ENCODE measurements at regions not wholly inside any gene's neighbourhood (a gene's known extent, or its start where the extent isn't known, plus 50 kb on each side); places are given as distances from the start of the nearest gene placed in this dataset.

DNA sequence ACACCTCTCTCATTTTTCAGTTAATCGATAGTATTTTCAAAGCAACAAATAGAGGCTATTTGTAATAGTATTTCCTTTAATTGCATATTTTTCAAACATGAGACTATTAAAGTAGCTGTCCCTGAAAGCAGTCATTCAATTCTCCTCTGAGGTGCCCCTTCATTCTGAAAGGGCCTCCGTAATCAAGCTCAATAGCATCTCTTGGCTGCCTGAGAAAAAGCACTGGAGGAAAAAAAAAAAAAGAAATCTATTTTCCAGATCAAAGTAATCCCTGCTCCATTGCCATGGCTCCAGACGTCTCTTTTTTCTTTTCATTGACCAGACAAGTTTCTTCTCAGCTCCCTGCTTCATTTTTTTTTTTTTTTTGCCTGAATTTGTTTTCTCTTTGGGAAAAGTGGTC, 154.5 kb upstream of the BLID start:
- TF ChIP-seq POLR2A (IDR thresholded peaks at IDR 0.05), result no peak
- TF ChIP-seq, protein P1, sequence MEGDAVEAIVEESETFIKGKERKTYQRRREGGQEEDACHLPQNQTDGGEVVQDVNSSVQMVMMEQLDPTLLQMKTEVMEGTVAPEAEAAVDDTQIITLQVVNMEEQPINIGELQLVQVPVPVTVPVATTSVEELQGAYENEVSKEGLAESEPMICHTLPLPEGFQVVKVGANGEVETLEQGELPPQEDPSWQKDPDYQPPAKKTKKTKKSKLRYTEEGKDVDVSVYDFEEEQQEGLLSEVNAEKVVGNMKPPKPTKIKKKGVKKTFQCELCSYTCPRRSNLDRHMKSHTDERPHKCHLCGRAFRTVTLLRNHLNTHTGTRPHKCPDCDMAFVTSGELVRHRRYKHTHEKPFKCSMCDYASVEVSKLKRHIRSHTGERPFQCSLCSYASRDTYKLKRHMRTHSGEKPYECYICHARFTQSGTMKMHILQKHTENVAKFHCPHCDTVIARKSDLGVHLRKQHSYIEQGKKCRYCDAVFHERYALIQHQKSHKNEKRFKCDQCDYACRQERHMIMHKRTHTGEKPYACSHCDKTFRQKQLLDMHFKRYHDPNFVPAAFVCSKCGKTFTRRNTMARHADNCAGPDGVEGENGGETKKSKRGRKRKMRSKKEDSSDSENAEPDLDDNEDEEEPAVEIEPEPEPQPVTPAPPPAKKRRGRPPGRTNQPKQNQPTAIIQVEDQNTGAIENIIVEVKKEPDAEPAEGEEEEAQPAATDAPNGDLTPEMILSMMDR (IDR thresholded peaks at IDR 0.05), result no peak
- 64 to 71% methylated on average over 3 of the region's 3 CpGs for WGBS, 2 donors
- no peak overlapping the region for H3K4me3 ChIP-seq (ENCODE audit: low read depth, poor library complexity, severe bottlenecking)
- no peak for DNase-seq (ENCODE audit: low spot score in 2 of 2)
- intact Hi-C loops (cut with DNase I; ENCODE audit: low total_unique reads), result loop anchor here (2.0 kb wide), 1 partner anchor 20 kb away; no protein-coding TSS in a partner anchor

DNA sequence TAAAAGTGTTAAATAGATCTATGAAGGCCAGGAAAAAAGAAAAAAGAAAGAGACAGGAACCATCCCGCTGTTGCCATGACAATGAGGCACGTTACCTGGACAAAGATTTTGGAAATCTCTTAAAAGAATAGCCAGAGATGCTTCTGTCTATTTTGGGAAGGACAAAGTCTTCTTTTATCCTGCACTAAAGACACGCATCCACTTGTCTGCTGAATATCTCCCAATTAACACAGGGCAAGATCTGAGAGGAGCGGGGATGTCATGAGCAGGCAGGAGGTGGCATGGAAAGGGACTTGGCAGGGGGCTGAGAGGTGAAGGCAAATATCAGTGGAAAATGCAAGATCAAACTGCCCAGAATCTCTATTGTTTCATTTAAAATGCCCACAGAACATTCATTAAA, 153.8 kb upstream of the BLID start:
- no peak for DNase-seq (ENCODE audit: low spot score in 2 of 2)
- intact Hi-C loops (cut with DNase I; ENCODE audit: low total_unique reads), result loop anchor here (2.0 kb wide), 1 partner anchor 21 kb away; no protein-coding TSS in a partner anchor
- WGBS, 2 donors, result 68 to 77% methylated on average over 4 of the region's 4 CpGs
- no peak overlapping the region for H3K4me3 ChIP-seq (ENCODE audit: low read depth, poor library complexity, severe bottlenecking)
- no peak for TF ChIP-seq POLR2A (IDR thresholded peaks at IDR 0.05)
- TF ChIP-seq, protein P1 (IDR thresholded peaks at IDR 0.05), result no peak

GRCh38 chr11:122268601-122269130, 152.7 kb upstream of the BLID start:
- 86 to 87% methylated on average over 6 of the region's 6 CpGs for WGBS, 2 donors
- DNase-seq (ENCODE audit: low spot score in 2 of 2), result no peak
- intact Hi-C loops (cut with DNase I; ENCODE audit: low total_unique reads), result no loop called here
- no peak overlapping the region for H3K4me3 ChIP-seq (ENCODE audit: low read depth, poor library complexity, severe bottlenecking)
- TF ChIP-seq POLR2A (IDR thresholded peaks at IDR 0.05), result no peak
- TF ChIP-seq, protein P1 (IDR thresholded peaks at IDR 0.05), result no peak

DNA sequence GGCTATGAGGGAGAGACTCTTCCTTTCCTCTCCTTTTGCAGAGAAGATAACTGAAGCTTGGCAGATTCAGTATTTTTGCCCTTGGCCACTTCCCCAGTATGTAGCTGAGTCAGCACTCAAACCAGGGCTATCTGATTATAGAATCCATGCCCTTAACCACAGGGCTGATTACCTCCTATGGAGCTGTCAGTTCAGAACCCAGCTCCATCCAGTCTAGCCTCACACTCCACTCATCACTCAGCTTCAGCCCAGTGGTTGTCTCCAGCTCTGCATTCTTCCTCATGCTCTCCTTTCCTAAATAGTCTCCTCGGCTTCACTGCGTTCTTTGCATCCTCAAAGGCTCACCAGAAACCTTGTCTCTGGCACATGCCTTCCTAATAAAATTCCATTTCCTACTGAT, 151.6 kb upstream of the BLID start:
- no peak for DNase-seq (ENCODE audit: low spot score in 2 of 2)
- no peak overlapping the region for H3K4me3 ChIP-seq (ENCODE audit: low read depth, poor library complexity, severe bottlenecking)
- 79 to 84% methylated on average over 2 of the region's 2 CpGs for WGBS, 2 donors
- TF ChIP-seq, protein P1 (IDR thresholded peaks at IDR 0.05), result no peak
- no peak for TF ChIP-seq POLR2A (IDR thresholded peaks at IDR 0.05)
- intact Hi-C loops (cut with DNase I; ENCODE audit: low total_unique reads), result no loop called here

DNA sequence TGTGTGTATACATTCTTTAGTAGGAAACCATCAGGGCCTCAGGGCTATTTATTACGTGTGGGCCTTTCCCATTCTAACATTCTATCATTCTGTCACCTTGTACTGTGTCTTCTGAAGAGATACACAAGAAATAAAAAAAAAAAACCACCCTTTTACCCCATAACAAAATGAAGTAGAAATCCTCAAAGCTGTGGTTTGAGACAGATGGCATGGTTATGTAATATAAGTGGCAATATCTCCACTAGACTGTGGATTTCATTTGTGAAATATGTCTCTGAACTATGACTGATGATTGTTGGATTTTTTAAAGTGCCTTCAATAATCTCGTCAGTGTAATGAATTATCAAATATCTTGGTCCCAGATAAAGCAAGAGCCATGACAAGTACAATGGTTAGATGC, 150.0 kb upstream of the BLID start:
- no peak overlapping the region for H3K4me3 ChIP-seq (ENCODE audit: low read depth, poor library complexity, severe bottlenecking)
- intact Hi-C loops (cut with DNase I; ENCODE audit: low total_unique reads), result no loop called here
- TF ChIP-seq, protein P1 (IDR thresholded peaks at IDR 0.05), result no peak
- TF ChIP-seq POLR2A (IDR thresholded peaks at IDR 0.05), result no peak
- DNase-seq (ENCODE audit: low spot score in 2 of 2), result no peak
- WGBS, 2 donors, result 59 to 64% methylated on average over 2 of the region's 2 CpGs

DNA sequence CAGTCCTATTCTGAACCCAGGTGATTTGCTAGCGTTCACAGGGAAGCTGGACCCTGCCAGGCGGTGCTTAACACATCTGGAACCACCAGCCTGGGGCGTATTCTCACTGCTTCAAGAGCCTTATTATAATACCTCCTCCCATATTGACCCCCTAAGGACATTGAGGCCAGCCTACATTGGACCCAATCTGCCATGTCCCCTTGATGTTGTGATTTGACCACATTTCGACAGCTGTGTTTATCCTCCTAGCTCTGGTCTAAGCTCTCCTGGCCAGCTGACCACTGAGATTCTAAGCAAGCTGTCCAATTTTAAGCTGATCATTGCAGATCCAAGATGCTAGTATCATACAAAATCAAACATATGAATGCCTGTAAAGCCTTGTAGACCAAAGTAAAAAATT, 148.1 kb upstream of the BLID start:
- 95% methylated on average over 4 of the region's 4 CpGs for WGBS, 2 donors

More for the DNA sequence above, 148.1 kb upstream of the BLID start:
- no peak overlapping the region for H3K4me3 ChIP-seq (ENCODE audit: low read depth, poor library complexity, severe bottlenecking)
- intact Hi-C loops (cut with DNase I; ENCODE audit: low total_unique reads), result no loop called here
- no peak for DNase-seq (ENCODE audit: low spot score in 2 of 2)
- TF ChIP-seq, protein P1 (IDR thresholded peaks at IDR 0.05), result no peak
- TF ChIP-seq POLR2A (IDR thresholded peaks at IDR 0.05), result no peak
